ENCODE measurements at regions not wholly inside any gene's neighbourhood (a gene's known extent, or its start where the extent isn't known, plus 50 kb on each side); places are given as distances from the start of the nearest gene placed in this dataset.

DNA sequence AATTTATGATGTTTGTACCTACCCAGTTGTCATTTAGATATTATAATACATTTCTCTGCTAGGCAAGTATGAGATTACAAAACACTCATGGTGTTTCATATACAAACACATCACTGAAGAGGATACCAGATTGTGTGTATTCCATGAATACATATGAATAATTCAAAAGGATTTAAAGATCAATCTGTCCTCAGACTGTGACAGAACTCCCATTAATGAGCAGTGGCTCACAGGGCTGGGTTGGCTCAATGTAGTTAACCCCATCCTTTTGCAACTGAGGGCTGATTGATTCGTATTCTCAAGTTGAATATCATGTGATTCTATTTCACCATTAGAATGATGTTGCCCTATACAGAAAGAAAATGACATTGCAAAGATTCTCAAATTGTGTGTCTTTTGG, 79.6 kb upstream of the SPANXN2 start:
- no peaks in the 10 kb centered on the region for H3K27me3 ChIP-seq (ENCODE audit: insufficient read depth, low read length, poor library complexity)
- no peaks in the 10 kb centered on the region for H3K79me2 ChIP-seq (ENCODE audit: insufficient read depth, low read length)
- TF ChIP-seq, protein P1, sequence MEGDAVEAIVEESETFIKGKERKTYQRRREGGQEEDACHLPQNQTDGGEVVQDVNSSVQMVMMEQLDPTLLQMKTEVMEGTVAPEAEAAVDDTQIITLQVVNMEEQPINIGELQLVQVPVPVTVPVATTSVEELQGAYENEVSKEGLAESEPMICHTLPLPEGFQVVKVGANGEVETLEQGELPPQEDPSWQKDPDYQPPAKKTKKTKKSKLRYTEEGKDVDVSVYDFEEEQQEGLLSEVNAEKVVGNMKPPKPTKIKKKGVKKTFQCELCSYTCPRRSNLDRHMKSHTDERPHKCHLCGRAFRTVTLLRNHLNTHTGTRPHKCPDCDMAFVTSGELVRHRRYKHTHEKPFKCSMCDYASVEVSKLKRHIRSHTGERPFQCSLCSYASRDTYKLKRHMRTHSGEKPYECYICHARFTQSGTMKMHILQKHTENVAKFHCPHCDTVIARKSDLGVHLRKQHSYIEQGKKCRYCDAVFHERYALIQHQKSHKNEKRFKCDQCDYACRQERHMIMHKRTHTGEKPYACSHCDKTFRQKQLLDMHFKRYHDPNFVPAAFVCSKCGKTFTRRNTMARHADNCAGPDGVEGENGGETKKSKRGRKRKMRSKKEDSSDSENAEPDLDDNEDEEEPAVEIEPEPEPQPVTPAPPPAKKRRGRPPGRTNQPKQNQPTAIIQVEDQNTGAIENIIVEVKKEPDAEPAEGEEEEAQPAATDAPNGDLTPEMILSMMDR (IDR thresholded peaks at IDR 0.05; ENCODE audit: borderline replicate concordance, extremely low read depth, low read length, poor library complexity, severe bottlenecking): no peak
- no peak for TF ChIP-seq EZH2 (IDR thresholded peaks at IDR 0.05; ENCODE audit: borderline replicate concordance, low read depth, low read length, severe bottlenecking)
- H3K9me3 ChIP-seq (ENCODE audit: insufficient read depth, low read length, severe bottlenecking): no peaks in the 10 kb centered on the region
- H3K36me3 ChIP-seq (ENCODE audit: insufficient read depth, low read length): no peaks in the 10 kb centered on the region
- no peak overlapping the region for H3K4me2 ChIP-seq (ENCODE audit: insufficient read depth, low read length)
- no peaks in the 10 kb centered on the region for H3K4me1 ChIP-seq (ENCODE audit: insufficient read depth, low read length)
- DNase-seq (no peak), ATAC-seq (ENCODE audit: insufficient read depth, low read depth) (no peak)
- no peak overlapping the region for H3K27ac ChIP-seq (ENCODE audit: low read length)
- H4K20me1 ChIP-seq (ENCODE audit: insufficient read depth, low read length): no peaks in the 10 kb centered on the region
- no peak overlapping the region for H2AFZ ChIP-seq (ENCODE audit: low read depth, low read length)
- H3K9ac ChIP-seq (ENCODE audit: low read depth, low read length): no peak overlapping the region
- H3K4me3 ChIP-seq (ENCODE audit: low read depth in 1 of 2, low read length in 2 of 2): no peak overlapping the region

DNA sequence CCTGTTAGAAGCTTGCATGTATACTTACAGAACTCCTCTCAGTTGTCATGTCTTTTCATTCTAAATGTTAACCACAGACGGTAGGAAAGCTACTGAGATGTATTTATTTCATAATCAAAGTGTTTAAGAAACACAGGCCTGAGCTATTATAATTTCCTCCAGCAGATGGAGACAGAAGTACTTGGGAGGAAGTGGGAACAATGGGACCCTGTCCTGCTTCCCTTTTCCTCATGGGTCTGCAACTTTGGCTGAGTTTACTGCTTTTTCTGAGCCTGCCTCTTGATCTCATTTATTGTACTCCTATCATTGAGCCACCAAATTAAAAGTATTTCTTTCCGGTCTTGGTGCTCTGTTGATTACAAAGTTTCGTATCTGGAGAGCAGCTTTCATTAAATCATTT, 67.7 kb upstream of the SPANXN2 start:
- Histone ChIP-seq H3K79me2 (ENCODE audit: insufficient read depth, low read length) (no peaks in the 10 kb centered on the region), H4K20me1 (ENCODE audit: insufficient read depth, low read length) (no peaks in the 10 kb centered on the region), H3K9me3 (ENCODE audit: insufficient read depth, low read length, severe bottlenecking) (no peaks in the 10 kb centered on the region), H3K36me3 (ENCODE audit: insufficient read depth, low read length) (no peaks in the 10 kb centered on the region), H3K27me3 (ENCODE audit: insufficient read depth, low read length, poor library complexity) (no peaks in the 10 kb centered on the region), H3K4me1 (ENCODE audit: insufficient read depth, low read length) (no peaks in the 10 kb centered on the region), H3K27ac (ENCODE audit: low read length) (no peak overlapping the region), H3K4me3 (ENCODE audit: low read depth in 1 of 2, low read length in 2 of 2) (no peak overlapping the region), H2AFZ (ENCODE audit: low read depth, low read length) (no peak overlapping the region), H3K4me2 (ENCODE audit: insufficient read depth, low read length) (no peak overlapping the region), H3K9ac (ENCODE audit: low read depth, low read length) (no peak overlapping the region)
- no peak for DNase-seq
- TF ChIP-seq, protein P1 (IDR thresholded peaks at IDR 0.05; ENCODE audit: borderline replicate concordance, extremely low read depth, low read length, poor library complexity, severe bottlenecking): peak; percentile 49
- TF ChIP-seq EZH2 (IDR thresholded peaks at IDR 0.05; ENCODE audit: borderline replicate concordance, low read depth, low read length, severe bottlenecking): no peak
- ATAC-seq (ENCODE audit: insufficient read depth, low read depth): no peak

GRCh38 chrX:143787341-143787740, 66.8 kb upstream of the SPANXN2 start:
- TF ChIP-seq EZH2 (IDR thresholded peaks at IDR 0.05; ENCODE audit: borderline replicate concordance, low read depth, low read length, severe bottlenecking): no peak
- TF ChIP-seq, protein P1 (IDR thresholded peaks at IDR 0.05; ENCODE audit: borderline replicate concordance, extremely low read depth, low read length, poor library complexity, severe bottlenecking): no peak
- Histone ChIP-seq H3K79me2 (ENCODE audit: insufficient read depth, low read length) (no peaks in the 10 kb centered on the region), H3K27ac (ENCODE audit: low read length) (no peak overlapping the region), H3K9ac (ENCODE audit: low read depth, low read length) (no peak overlapping the region), H3K36me3 (ENCODE audit: insufficient read depth, low read length) (no peaks in the 10 kb centered on the region), H3K4me3 (ENCODE audit: low read depth in 1 of 2, low read length in 2 of 2) (no peak overlapping the region), H4K20me1 (ENCODE audit: insufficient read depth, low read length) (no peaks in the 10 kb centered on the region), H3K27me3 (ENCODE audit: insufficient read depth, low read length, poor library complexity) (no peaks in the 10 kb centered on the region), H3K4me2 (ENCODE audit: insufficient read depth, low read length) (no peak overlapping the region), H3K4me1 (ENCODE audit: insufficient read depth, low read length) (no peaks in the 10 kb centered on the region), H3K9me3 (ENCODE audit: insufficient read depth, low read length, severe bottlenecking) (no peaks in the 10 kb centered on the region), H2AFZ (ENCODE audit: low read depth, low read length) (no peak overlapping the region)
- DNase-seq: no peak
- ATAC-seq (ENCODE audit: insufficient read depth, low read depth): no peak

GRCh38 chrX:143781103-143781502, 60.6 kb upstream of the SPANXN2 start:
- no peaks in the 10 kb centered on the region for H3K36me3 ChIP-seq (ENCODE audit: insufficient read depth, low read length)
- no peak for DNase-seq
- H2AFZ ChIP-seq (ENCODE audit: low read depth, low read length): no peak overlapping the region
- H4K20me1 ChIP-seq (ENCODE audit: insufficient read depth, low read length): no peaks in the 10 kb centered on the region
- no peaks in the 10 kb centered on the region for H3K27me3 ChIP-seq (ENCODE audit: insufficient read depth, low read length, poor library complexity)
- H3K4me2 ChIP-seq (ENCODE audit: insufficient read depth, low read length): no peak overlapping the region
- no peaks in the 10 kb centered on the region for H3K79me2 ChIP-seq (ENCODE audit: insufficient read depth, low read length)
- H3K9me3 ChIP-seq (ENCODE audit: insufficient read depth, low read length, severe bottlenecking): no peaks in the 10 kb centered on the region
- ATAC-seq (ENCODE audit: insufficient read depth, low read depth): no peak
- H3K27ac ChIP-seq (ENCODE audit: low read length): no peak overlapping the region
- H3K4me3 ChIP-seq (ENCODE audit: low read depth in 1 of 2, low read length in 2 of 2): no peak overlapping the region
- H3K4me1 ChIP-seq (ENCODE audit: insufficient read depth, low read length): no peaks in the 10 kb centered on the region
- no peak overlapping the region for H3K9ac ChIP-seq (ENCODE audit: low read depth, low read length)
- TF ChIP-seq, protein P1 (IDR thresholded peaks at IDR 0.05; ENCODE audit: borderline replicate concordance, extremely low read depth, low read length, poor library complexity, severe bottlenecking): no peak
- no peak for TF ChIP-seq EZH2 (IDR thresholded peaks at IDR 0.05; ENCODE audit: borderline replicate concordance, low read depth, low read length, severe bottlenecking)

Measured in DND-41 (cell line).